Smooth muscle cell of the brain vasculature (primary cell): ENCODE measurements at regions not wholly inside any gene's neighbourhood (a gene's known extent, or its start where the extent isn't known, plus 50 kb on each side); places are given as distances from the start of the nearest gene placed in this dataset.

Experiments
- DNase-seq: peaks from one replicate; pipeline ENCODE4 v3.0.0-alpha.2; 2012; ENCODE audit warnings: low read depth, low spot score

- DNase-seq = no peak
Observed at GRCh38 chr16:73886426-73886825, 410.2 kb upstream of the PSMD7 start.

- no peak for DNase-seq
Observed at GRCh38 chr16:73885319-73885718, 411.3 kb upstream of the PSMD7 start.

GRCh38 chr16:73883841-73884240 is 412.8 kb upstream of the PSMD7 start:
- no peak for DNase-seq

- DNase-seq = no peak
Observed at GRCh38 chr16:73883126-73883525, 413.5 kb upstream of the PSMD7 start.

- DNase-seq = no peak
Observed at GRCh38 chr16:73882651-73883050, 414.0 kb upstream of the PSMD7 start.

- no peak for DNase-seq
Observed at GRCh38 chr16:73882033-73882432, 414.6 kb upstream of the PSMD7 start.

GRCh38 chr16:73879621-73880020 is 417.0 kb upstream of the PSMD7 start:
- DNase-seq = no peak

- peak; percentile 45 for DNase-seq
Observed at GRCh38 chr16:73878611-73879010, 418.0 kb upstream of the PSMD7 start.

GRCh38 chr16:73877150-73877549 is 419.5 kb upstream of the PSMD7 start:
- DNase-seq = no peak

GRCh38 chr16:73875996-73876690 is 420.5 kb upstream of the PSMD7 start:
- DNase-seq = no peak

GRCh38 chr16:73874324-73874723 is 422.3 kb upstream of the PSMD7 start:
- no peak for DNase-seq

- no peak for DNase-seq
Observed at GRCh38 chr16:73873643-73874042, 423.0 kb upstream of the PSMD7 start.

GRCh38 chr16:73872856-73873255 is 423.8 kb upstream of the PSMD7 start:
- DNase-seq = no peak

- no peak for DNase-seq
Observed at GRCh38 chr16:73871088-73871733, 425.4 kb upstream of the PSMD7 start.

- DNase-seq = no peak
Observed at GRCh38 chr16:73869126-73869525, 427.5 kb upstream of the PSMD7 start.

- DNase-seq = no peak
Observed at GRCh38 chr16:73864868-73865267, 431.7 kb upstream of the PSMD7 start.

GRCh38 chr16:73858326-73858725 is 438.3 kb upstream of the PSMD7 start:
- DNase-seq = no peak

GRCh38 chr16:73853968-73854367 is 442.6 kb upstream of the PSMD7 start:
- DNase-seq = no peak

- no peak for DNase-seq
Observed at GRCh38 chr16:73852561-73852960, 444.1 kb upstream of the PSMD7 start.

- DNase-seq = no peak
Observed at GRCh38 chr16:73848993-73849392, 447.6 kb upstream of the PSMD7 start.

GRCh38 chr16:73847090-73847489 is 449.5 kb upstream of the PSMD7 start:
- no peak for DNase-seq

GRCh38 chr16:73846356-73846755 is 450.3 kb upstream of the PSMD7 start:
- no peak for DNase-seq

GRCh38 chr16:73846007-73846330 is 450.6 kb upstream of the PSMD7 start:
- DNase-seq = no peak
